Glutamatergic neuron (in vitro differentiated cells): ENCODE measurements at regions not wholly inside any gene's neighbourhood (a gene's known extent, or its start where the extent isn't known, plus 50 kb on each side); places are given as distances from the start of the nearest gene placed in this dataset.

Experiments used
- DNase-seq: peaks from one replicate; pipeline ENCODE4 v3.0.0; 2022
- H3K27ac Mint-ChIP-seq: one replicate; pipeline ENCODE4 v1.8.0; 2020; ENCODE audit warnings: mild to moderate bottlenecking, mixed read lengths, inconsistent platforms; ENCODE audit not compliant: unreplicated experiment
- H3K27me3 Mint-ChIP-seq: one replicate; pipeline ENCODE4 v1.8.0; 2020; ENCODE audit warnings: mild to moderate bottlenecking, moderate library complexity, mixed read lengths, inconsistent platforms; ENCODE audit not compliant: unreplicated experiment
- H3K36me3 Mint-ChIP-seq: one replicate; pipeline ENCODE4 v1.8.0; 2020; ENCODE audit warnings: mild to moderate bottlenecking, mixed read lengths, inconsistent platforms; ENCODE audit not compliant: unreplicated experiment
- H3K4me1 Mint-ChIP-seq: one replicate; pipeline ENCODE4 v1.8.0; 2020; ENCODE audit warnings: mild to moderate bottlenecking, low read depth, mixed read lengths, inconsistent platforms; ENCODE audit not compliant: unreplicated experiment
- H3K4me3 Mint-ChIP-seq: one replicate; pipeline ENCODE4 v1.8.0; 2020; ENCODE audit warnings: mild to moderate bottlenecking, mixed read lengths, inconsistent platforms; ENCODE audit not compliant: unreplicated experiment
- H3K9me3 Mint-ChIP-seq: one replicate; pipeline ENCODE4 v1.8.0; 2020; ENCODE audit warnings: mild to moderate bottlenecking, moderate library complexity, mixed read lengths, inconsistent platforms; ENCODE audit not compliant: unreplicated experiment
- CTCF ChIP-seq: fragments of 200-600 bp; sonication (generic); IDR thresholded peaks from one replicate; pipeline ENCODE4 v1.5.0; 2021; ENCODE audit not compliant: partially characterized antibody, unreplicated experiment

- TF ChIP-seq CTCF: no peak
- Mint-ChIP-seq H3K36me3 (no peaks in the 10 kb centered on the region), H3K27ac (no peak overlapping the region)
Measured at GRCh38 chr2:18117592-18117991, 239.1 kb downstream of the KCNS3 start.

GRCh38 chr2:18110222-18110621 is 231.8 kb downstream of the KCNS3 start:
- Mint-ChIP-seq H3K4me1 (no peaks in the 10 kb centered on the region), H3K4me3 (no peak overlapping the region), H3K36me3 (no peaks in the 10 kb centered on the region), H3K27me3 (no peaks in the 10 kb centered on the region), H3K27ac (no peak overlapping the region), H3K9me3 (no peaks in the 10 kb centered on the region)
- no peak for DNase-seq
- TF ChIP-seq CTCF: no peak

More at GRCh38 chr2:18117592-18117991, 239.1 kb downstream of the KCNS3 start:
- Mint-ChIP-seq H3K4me3 (no peak overlapping the region), H3K9me3 (no peaks in the 10 kb centered on the region), H3K27me3 (no peaks in the 10 kb centered on the region), H3K4me1 (no peaks in the 10 kb centered on the region)
- peak; percentile 33 for DNase-seq

- H3K4me3 Mint-ChIP-seq: no peak overlapping the region
- no peaks in the 10 kb centered on the region for H3K4me1 Mint-ChIP-seq
- no peak for TF ChIP-seq CTCF
- H3K9me3 Mint-ChIP-seq: no peaks in the 10 kb centered on the region
- H3K36me3 Mint-ChIP-seq: no peaks in the 10 kb centered on the region
- DNase-seq: no peak
- H3K27me3 Mint-ChIP-seq: no peaks in the 10 kb centered on the region
- no peak overlapping the region for H3K27ac Mint-ChIP-seq
Measured at GRCh38 chr2:18106841-18107240, 228.4 kb downstream of the KCNS3 start.

GRCh38 chr2:18105929-18106328 is 227.5 kb downstream of the KCNS3 start:
- Mint-ChIP-seq H3K4me1 (no peaks in the 10 kb centered on the region), H3K36me3 (no peaks in the 10 kb centered on the region), H3K27ac (no peak overlapping the region), H3K27me3 (no peaks in the 10 kb centered on the region), H3K4me3 (no peak overlapping the region), H3K9me3 (no peaks in the 10 kb centered on the region)
- no peak for DNase-seq
- TF ChIP-seq CTCF: no peak

GRCh38 chr2:18104595-18105224 is 226.2 kb downstream of the KCNS3 start:
- H3K27me3 Mint-ChIP-seq: no peaks in the 10 kb centered on the region
- H3K4me1 Mint-ChIP-seq: no peaks in the 10 kb centered on the region
- H3K9me3 Mint-ChIP-seq: no peaks in the 10 kb centered on the region
- no peak for TF ChIP-seq CTCF
- no peak for DNase-seq
- H3K4me3 Mint-ChIP-seq: no peak overlapping the region
- no peaks in the 10 kb centered on the region for H3K36me3 Mint-ChIP-seq
- no peak overlapping the region for H3K27ac Mint-ChIP-seq
